ENCODE measurements at regions not wholly inside any gene's neighbourhood (a gene's known extent, or its start where the extent isn't known, plus 50 kb on each side); places are given as distances from the start of the nearest gene placed in this dataset.

DNA sequence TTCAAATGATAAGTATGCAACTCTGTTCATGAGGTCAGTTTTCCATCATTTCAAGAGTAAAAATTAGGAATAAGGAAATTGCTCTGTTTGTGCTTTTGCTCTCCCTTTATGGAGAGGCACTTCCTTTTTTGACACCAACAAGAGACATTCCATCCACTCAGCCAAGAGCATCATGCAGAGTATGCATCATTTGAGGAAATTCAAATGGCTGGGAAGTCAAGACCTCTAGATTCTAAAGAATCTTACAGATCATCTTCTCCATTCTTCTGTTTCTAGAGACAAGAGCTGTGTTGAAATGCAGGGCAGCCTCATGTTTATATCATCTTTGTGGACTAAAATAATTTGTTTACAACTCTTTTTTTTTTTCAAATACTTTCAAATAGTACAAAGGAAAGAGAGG, 669.4 kb downstream of the CDH11 start:
- TF ChIP-seq EZH2 (IDR thresholded peaks at IDR 0.05) (no peak), POLR2AphosphoS5 (IDR thresholded peaks at IDR 0.05; ENCODE audit: borderline replicate concordance, low read depth, low read length) (no peak), FOXP2 (optimal IDR thresholded peaks at IDR 0.05; ENCODE audit: control extremely low read depth, extremely low read length, insufficient read depth) (no peak)

Measured in SK-N-MC (cell line).